GM21515 (cell line): ENCODE measurements at regions not wholly inside any gene's neighbourhood (a gene's known extent, or its start where the extent isn't known, plus 50 kb on each side); places are given as distances from the start of the nearest gene placed in this dataset.

ENCODE experiments used
- ATAC-seq: cut with Tn5 transposase; IDR thresholded peaks from one replicate; pipeline ENCODE4 v1.9.1; 2021; ENCODE audit not compliant: unreplicated experiment

- ATAC-seq = no peak
These were observed 570.8 kb upstream of the TLE4 start for GRCh38 chr9:79001012-79001411.

GRCh38 chr9:79003514-79003913, 568.3 kb upstream of the TLE4 start:
- ATAC-seq = no peak

- no peak for ATAC-seq
These were observed 567.7 kb upstream of the TLE4 start for GRCh38 chr9:79004032-79004431.

GRCh38 chr9:79006546-79006945, 565.2 kb upstream of the TLE4 start:
- no peak for ATAC-seq

- ATAC-seq = peak; percentile 95
These were observed 563.9 kb upstream of the TLE4 start for GRCh38 chr9:79007701-79008483.

- no peak for ATAC-seq
These were observed 562.8 kb upstream of the TLE4 start for GRCh38 chr9:79008916-79009315.

GRCh38 chr9:79011461-79011860, 560.3 kb upstream of the TLE4 start:
- ATAC-seq = no peak

GRCh38 chr9:79012561-79012960, 559.2 kb upstream of the TLE4 start:
- no peak for ATAC-seq

GRCh38 chr9:79013715-79014610, 557.8 kb upstream of the TLE4 start:
- no peak for ATAC-seq

- ATAC-seq = no peak
These were observed 556.7 kb upstream of the TLE4 start for GRCh38 chr9:79014929-79015699.

- no peak for ATAC-seq
These were observed 555.8 kb upstream of the TLE4 start for GRCh38 chr9:79015951-79016350.

- no peak for ATAC-seq
These were observed 551.5 kb upstream of the TLE4 start for GRCh38 chr9:79020276-79020675.

- no peak for ATAC-seq
These were observed 550.7 kb upstream of the TLE4 start for GRCh38 chr9:79021084-79021483.

GRCh38 chr9:79023134-79023580, 548.6 kb upstream of the TLE4 start:
- no peak for ATAC-seq

- peak; percentile 73 for ATAC-seq
These were observed 545.4 kb upstream of the TLE4 start for GRCh38 chr9:79026316-79026715.

GRCh38 chr9:79028101-79028500, 543.7 kb upstream of the TLE4 start:
- ATAC-seq = no peak

- ATAC-seq = no peak
These were observed 537.2 kb upstream of the TLE4 start for GRCh38 chr9:79034583-79034982.

GRCh38 chr9:79037338-79037737, 534.4 kb upstream of the TLE4 start:
- no peak for ATAC-seq

GRCh38 chr9:79040671-79041070, 531.1 kb upstream of the TLE4 start:
- no peak for ATAC-seq

- ATAC-seq = no peak
These were observed 530.5 kb upstream of the TLE4 start for GRCh38 chr9:79041266-79041665.

GRCh38 chr9:79043916-79044315, 527.8 kb upstream of the TLE4 start:
- no peak for ATAC-seq
